B cell (primary cell): ENCODE measurements at regions not wholly inside any gene's neighbourhood (a gene's known extent, or its start where the extent isn't known, plus 50 kb on each side); places are given as distances from the start of the nearest gene placed in this dataset.

Source experiments
- ATAC-seq: fragments of 200-7000 bp; cut with Tn5 transposase; one replicate; pipeline ENCODE4 v1.10.0; 2021; ENCODE audit warnings: low read depth, mild to moderate bottlenecking, moderate number of reproducible peaks, moderate library complexity
- CTCF ChIA-PET: fragments of 350-600 bp; sonication (Branson Sonifier 250); formaldehyde crosslinking; loops from one replicate; lab custom pipeline; 2021; ENCODE audit warnings: antibody characterized with exemption, inconsistent platforms; lab: Charles Lee
- POLR2A ChIA-PET: fragments of 350-600 bp; sonication (Branson Sonifier 250); formaldehyde crosslinking; loops from one replicate; lab custom pipeline; 2021; ENCODE audit warnings: antibody characterized with exemption; lab: Charles Lee
- DNase-seq: peaks from one replicate; pipeline ENCODE4 v3.0.0; 2013
- H2AFZ ChIP-seq: 2 replicates; pipeline ENCODE4 v1.6.1; 2012; ENCODE audit warnings: mild to moderate bottlenecking, low read depth, low read length; ENCODE audit not compliant: insufficient read depth, poor library complexity, severe bottlenecking
- H3K27ac ChIP-seq, 2 donors: 1 replicate in 1 of 2; 2 replicates in 1 of 2; pipeline ENCODE4 v1.5.1; 2012 to 2013; ENCODE audit warnings: low read length in 2 of 2, mild to moderate bottlenecking in 2 of 2, moderate library complexity in 1 of 2
- H3K27me3 ChIP-seq, 4 experiments: fragments of 200-600 bp in 1 of 4; sonication (generic) in 1 of 4; replicated peaks in 1 of 4; 1 replicate in 2 of 4; 2 replicates in 2 of 4; pipeline versions ENCODE4 v1.6.1 to v1.7.0; 2013 to 2016; ENCODE audit warnings: low read length in 3 of 4, mild to moderate bottlenecking in 2 of 4, mixed read lengths in 1 of 4, moderate library complexity in 1 of 4; ENCODE audit not compliant: insufficient read depth in 4 of 4, control insufficient read depth in 3 of 4; ENCODE audit errors: control extremely low read depth in 1 of 4
- H3K36me3 ChIP-seq, 2 experiments: replicated peaks in 1 of 2; 1 replicate in 1 of 2; 2 replicates in 1 of 2; pipeline versions ENCODE4 v1.6.1 to v1.7.1; 2013; ENCODE audit warnings: low read length in 1 of 2; ENCODE audit not compliant: insufficient read depth in 2 of 2, control insufficient read depth in 1 of 2; ENCODE audit errors: control extremely low read depth in 1 of 2, extremely low read depth in 1 of 2
- H3K4me1 ChIP-seq, 2 donors: fragments of 200-600 bp in 1 of 2; sonication (generic) in 1 of 2; 1 replicate in 1 of 2; 2 replicates in 1 of 2; pipeline versions ENCODE4 v1.5.1 to v1.6.1; 2013 to 2017; ENCODE audit warnings: low read length in 2 of 2; ENCODE audit not compliant: control insufficient read depth in 2 of 2, insufficient read depth in 2 of 2
- H3K4me2 ChIP-seq: replicated peaks from 2 replicates; pipeline ENCODE3; 2012; ENCODE audit warnings: mild to moderate bottlenecking, low read depth, low read length; ENCODE audit not compliant: poor library complexity, severe bottlenecking
- H3K4me3 ChIP-seq, 5 experiments: fragments of 200-600 bp in 1 of 5; sonication (generic) in 1 of 5; 1 replicate in 3 of 5; 2 replicates in 2 of 5; pipeline versions ENCODE4 v1.5.1 to v1.7.0; 2011 to 2016; ENCODE audit warnings: low read length in 4 of 5, mild to moderate bottlenecking in 4 of 5, low read depth in 2 of 5, control low read depth in 1 of 5, moderate library complexity in 1 of 5; ENCODE audit not compliant: insufficient read depth in 1 of 5; ENCODE audit errors: control extremely low read depth in 1 of 5, extremely low read depth in 1 of 5
- H3K79me2 ChIP-seq: fragments of 200-600 bp; sonication (generic); one replicate; pipeline ENCODE4 v1.6.0; 2016; ENCODE audit warnings: low read length; ENCODE audit not compliant: control insufficient read depth, insufficient read depth
- H3K9ac ChIP-seq: fragments of 200-600 bp; sonication (generic); 2 replicates; pipeline ENCODE4 v1.6.1; 2017; ENCODE audit warnings: mild to moderate bottlenecking, low read length, moderate library complexity
- H3K9me3 ChIP-seq, 3 donors: one replicate each; pipeline versions ENCODE4 v1.6.1 to v1.7.1; 2013; ENCODE audit warnings: low read length in 2 of 3; ENCODE audit not compliant: control insufficient read depth in 2 of 3, insufficient read depth in 1 of 3; ENCODE audit errors: control extremely low read depth in 1 of 3
- H4K20me1 ChIP-seq: 2 replicates; pipeline ENCODE4 v1.6.0; 2012; ENCODE audit warnings: mild to moderate bottlenecking, low read length; ENCODE audit not compliant: insufficient read depth, control insufficient read depth, poor library complexity, severe bottlenecking
- H3K27ac Mint-ChIP-seq: one replicate; pipeline ENCODE4 v1.8.0; 2021; ENCODE audit warnings: mixed read lengths
- H3K27me3 Mint-ChIP-seq: one replicate; pipeline ENCODE4 v1.8.0; 2021; ENCODE audit warnings: mixed read lengths
- H3K4me1 Mint-ChIP-seq: one replicate; pipeline ENCODE4 v1.8.0; 2021; ENCODE audit warnings: mixed read lengths
- H3K4me3 Mint-ChIP-seq: one replicate; pipeline ENCODE4 v1.8.0; 2021; ENCODE audit warnings: mixed read lengths
- H3K9me3 Mint-ChIP-seq: one replicate; pipeline ENCODE4 v1.8.0; 2022; ENCODE audit warnings: mixed read lengths; ENCODE audit not compliant: insufficient read depth
- CTCF ChIP-seq: fragments of 200-600 bp; IDR thresholded peaks from one replicate; pipeline ENCODE4 v1.8.0; 2022; ENCODE audit warnings: antibody characterized with exemption, mild to moderate bottlenecking
- EZH2 ChIP-seq: IDR thresholded peaks from 2 replicates; pipeline ENCODE4 v1.6.1; 2012; ENCODE audit warnings: borderline replicate concordance, low read depth, mild to moderate bottlenecking, moderate library complexity, low read length; ENCODE audit not compliant: insufficient read depth, poor library complexity, severe bottlenecking
- WGBS: methylation state at CpG from one replicate; pipeline ENCODE4 v1.1.5; 2013; ENCODE audit warnings: missing lambda C conversion rate; ENCODE audit not compliant: insufficient coverage; 5-methylcytosine and 5-hydroxymethylcytosine counted together
- intact Hi-C: fragments of 100-400 bp; cut with micrococcal nuclease; formaldehyde crosslinking; loops from one replicate; pipeline ENCODE4 v1.10.0; 2022

- Histone ChIP-seq H4K20me1 (no peaks in the 10 kb centered on the region), H3K27me3 (no peaks in the 10 kb centered on the region), H3K4me3 (no peak overlapping the region), H3K4me2 (no peak overlapping the region), H3K36me3 (no peaks in the 10 kb centered on the region), H3K9ac (no peak overlapping the region), H3K79me2 (no peaks in the 10 kb centered on the region), H3K27ac (no peak overlapping the region), H3K9me3 (no peaks in the 10 kb centered on the region), H3K4me1 (no peaks in the 10 kb centered on the region), H2AFZ (no peak overlapping the region)
- H3K9me3 Mint-ChIP-seq, result no peaks in the 10 kb centered on the region
- 88% methylated on average over 5 of the region's 7 CpGs for WGBS
- TF ChIP-seq EZH2 (no peak), CTCF (no peak)
- intact Hi-C loops, result no loop called here
- ChIA-PET CTCF (no interaction called here), POLR2A (no interaction called here)
- no peaks in the 10 kb centered on the region for H3K4me1 Mint-ChIP-seq
- H3K27me3 Mint-ChIP-seq, result no peaks in the 10 kb centered on the region
- ATAC-seq (no peak), DNase-seq (no peak)
- H3K27ac Mint-ChIP-seq, result no peak overlapping the region
- H3K4me3 Mint-ChIP-seq, result no peak overlapping the region
Observed at GRCh38 chr3:1677576-1678156, 421.0 kb upstream of the CNTN4 start.

- Histone ChIP-seq H3K4me1 (no peaks in the 10 kb centered on the region), H3K4me2 (no peak overlapping the region), H3K27ac (no peak overlapping the region), H3K79me2 (no peaks in the 10 kb centered on the region), H3K9ac (no peak overlapping the region), H3K27me3 (no peaks in the 10 kb centered on the region), H4K20me1 (no peaks in the 10 kb centered on the region), H3K4me3 (no peak overlapping the region), H3K36me3 (no peaks in the 10 kb centered on the region), H2AFZ (no peak overlapping the region), H3K9me3 (peaks cover 0 to 2% (median 0%) of the 10 kb centered on the region in 3 donors)
- POLR2A ChIA-PET, result no interaction called here
- Mint-ChIP-seq H3K4me1 (no peaks in the 10 kb centered on the region), H3K27ac (no peak overlapping the region), H3K4me3 (no peak overlapping the region), H3K27me3 (no peaks in the 10 kb centered on the region), H3K9me3 (no peaks in the 10 kb centered on the region)
- ATAC-seq (no peak), DNase-seq (no peak)
- CTCF ChIA-PET, result no interaction called here
- WGBS, result no CpG with 5 or more reads among the region's 1 CpG
- no peak for TF ChIP-seq CTCF
- no peak for TF ChIP-seq EZH2
- intact Hi-C loops, result no loop called here
Observed at GRCh38 chr3:1692428-1692827, 406.2 kb upstream of the CNTN4 start.
